Brain pericyte (primary cell): ENCODE measurements at regions not wholly inside any gene's neighbourhood (a gene's known extent, or its start where the extent isn't known, plus 50 kb on each side); places are given as distances from the start of the nearest gene placed in this dataset.
"Not testable (repeated sequence)": the region's sequence is repeated elsewhere in the genome, so short reads cannot be mapped to it uniquely, and the experiment has no call there.

ENCODE experiments used
- DNase-seq: peaks from one replicate; pipeline ENCODE4 v3.0.0-alpha.2; 2012; ENCODE audit warnings: low read depth, low spot score

GRCh38 chr6:155866676-155867390, 411.2 kb upstream of the NOX3 start:
- DNase-seq: not testable (repeated sequence)

DNA sequence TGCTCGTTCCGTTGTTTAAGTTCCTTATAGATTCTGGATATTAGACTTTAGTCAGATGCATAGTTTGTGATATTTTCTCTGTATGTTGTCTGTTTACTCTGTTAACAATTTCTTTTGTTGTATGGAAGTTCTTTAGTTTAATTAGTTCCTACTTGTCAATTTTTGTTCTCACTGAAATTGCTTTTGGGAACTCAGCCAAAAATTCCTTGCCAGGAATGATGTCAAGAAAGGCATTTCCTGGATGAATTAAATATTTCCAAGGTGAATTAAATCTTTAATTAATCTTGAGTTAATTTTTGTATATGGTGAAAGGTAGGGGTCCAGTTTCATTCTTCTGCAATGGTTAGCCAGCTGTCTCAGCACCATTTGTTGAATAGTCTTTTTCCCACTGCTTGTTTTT, 406.2 kb upstream of the NOX3 start:
- DNase-seq: no peak

GRCh38 chr6:155858906-155859305, 403.3 kb upstream of the NOX3 start:
- not testable (repeated sequence) for DNase-seq

DNA sequence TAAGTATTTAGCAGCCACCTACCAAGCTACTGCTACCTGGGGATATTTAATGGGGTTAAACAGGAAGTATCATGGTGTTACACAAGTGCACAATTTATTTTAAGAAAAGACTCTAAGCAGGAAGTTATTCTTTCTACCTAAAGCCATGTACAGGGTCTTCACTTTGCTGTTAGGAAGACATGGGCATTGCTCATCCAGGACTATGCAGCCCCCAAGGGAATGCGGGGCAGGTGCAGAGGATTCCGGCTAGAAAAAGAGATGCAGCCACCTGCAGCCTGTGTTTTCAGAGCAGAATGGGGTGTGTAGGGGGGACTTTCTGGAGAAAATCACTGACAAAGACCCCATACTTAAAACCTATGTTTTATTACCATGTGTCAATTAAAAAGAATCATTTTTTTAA, 399.1 kb upstream of the NOX3 start:
- DNase-seq: no peak

DNA sequence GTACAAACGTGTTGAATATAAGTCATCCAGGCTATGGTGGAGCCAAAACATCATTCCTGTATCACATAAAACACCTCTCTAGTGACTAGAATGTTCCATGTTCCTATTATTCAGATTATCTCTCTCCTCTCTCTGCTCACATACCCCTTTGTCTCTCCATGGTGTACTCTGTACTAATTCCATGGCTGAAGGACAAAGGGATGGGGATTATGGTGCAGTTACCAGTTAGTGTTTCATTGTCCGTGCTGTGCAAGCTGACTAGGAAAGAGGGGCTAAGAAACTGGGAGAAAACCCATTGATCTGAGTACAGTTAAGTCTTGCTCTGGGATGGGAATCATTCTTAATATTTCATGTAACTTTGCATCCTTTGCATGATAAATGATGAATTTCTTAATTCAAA, 397.4 kb upstream of the NOX3 start:
- DNase-seq: no peak

- DNase-seq: no peak
These were observed 394.8 kb upstream of the NOX3 start for GRCh38 chr6:155850408-155850841.

GRCh38 chr6:155847711-155848110, 392.1 kb upstream of the NOX3 start:
- no peak for DNase-seq

- DNase-seq: no peak
These were observed 381.8 kb upstream of the NOX3 start for GRCh38 chr6:155837474-155837873.

DNA sequence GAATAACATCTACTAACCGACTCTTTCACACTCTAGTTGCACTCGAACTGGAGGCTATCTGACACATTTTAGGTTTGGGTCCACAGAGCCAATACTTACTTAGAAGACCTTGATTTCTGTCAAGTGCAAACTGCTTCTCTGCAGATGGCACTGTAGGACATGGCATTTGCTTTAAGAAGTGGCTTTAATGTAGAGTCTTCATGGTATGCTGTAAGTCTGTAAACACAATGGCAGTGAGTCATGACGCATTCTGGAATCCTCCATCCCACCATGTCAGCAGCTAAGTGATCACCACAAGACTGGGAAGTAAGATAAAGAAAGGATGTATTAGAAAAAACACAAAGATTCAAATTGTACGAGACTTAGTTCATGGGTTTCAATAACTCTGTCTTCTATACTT, 377.0 kb upstream of the NOX3 start:
- DNase-seq: no peak

GRCh38 chr6:155830531-155830930, 374.9 kb upstream of the NOX3 start:
- no peak for DNase-seq

DNA sequence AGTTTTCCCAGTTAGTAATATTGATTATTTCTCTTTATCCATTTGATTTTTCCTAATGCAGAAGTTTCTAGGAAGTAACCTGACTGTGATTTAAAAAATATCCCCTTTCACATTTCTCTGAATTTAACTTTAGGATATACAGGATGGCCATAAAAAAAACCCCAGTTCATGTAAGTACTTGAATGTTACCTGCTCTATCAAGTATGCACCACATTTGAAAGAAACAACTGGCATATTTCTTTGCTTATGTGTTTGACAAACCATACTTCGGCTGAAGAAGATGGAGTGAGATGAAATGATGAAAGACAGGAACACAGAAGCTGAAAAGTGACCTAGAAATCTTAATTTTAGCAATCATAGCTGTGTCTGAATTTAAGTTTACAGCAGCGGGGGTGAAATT, 374.0 kb upstream of the NOX3 start:
- no peak for DNase-seq

DNA sequence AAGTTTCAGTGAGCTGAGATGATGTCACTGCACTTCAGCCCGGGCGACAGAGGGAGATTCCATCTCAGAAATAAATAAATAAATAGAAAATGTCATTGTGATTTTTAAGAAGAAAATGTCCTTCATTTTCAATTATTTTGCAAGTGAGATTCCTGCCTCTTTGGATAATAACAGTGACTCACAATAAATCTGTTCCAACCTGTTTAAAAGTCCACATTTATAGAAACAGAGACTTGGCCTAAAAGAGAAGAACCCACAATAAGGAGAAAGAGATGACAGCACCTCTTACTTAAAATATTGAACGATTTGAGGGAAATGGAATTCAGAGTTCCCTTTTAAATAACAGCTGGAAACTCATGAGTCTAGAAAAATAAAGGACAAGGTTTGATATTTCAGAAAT, 373.4 kb upstream of the NOX3 start:
- no peak for DNase-seq

DNA sequence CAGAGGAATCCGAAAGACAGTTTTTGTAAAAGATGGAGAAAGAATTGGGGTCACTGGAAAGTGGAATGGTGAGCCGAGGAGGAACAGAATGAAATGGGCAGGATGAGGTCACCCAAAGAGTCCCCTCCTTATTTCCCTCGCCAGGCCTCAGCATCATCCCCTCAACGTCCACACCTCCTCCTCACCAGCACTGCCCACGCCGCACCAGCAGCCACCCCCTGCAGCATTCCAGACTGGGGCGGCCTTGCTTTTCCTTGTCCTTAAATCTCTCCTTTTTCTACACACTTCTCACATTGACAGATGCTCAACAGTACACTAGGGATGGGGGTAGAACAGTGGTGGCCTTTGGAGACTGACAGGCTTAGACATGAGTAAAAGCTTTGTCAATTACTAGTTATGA, 363.1 kb upstream of the NOX3 start:
- no peak for DNase-seq

GRCh38 chr6:155813548-155813947, 357.9 kb upstream of the NOX3 start:
- DNase-seq: no peak

DNA sequence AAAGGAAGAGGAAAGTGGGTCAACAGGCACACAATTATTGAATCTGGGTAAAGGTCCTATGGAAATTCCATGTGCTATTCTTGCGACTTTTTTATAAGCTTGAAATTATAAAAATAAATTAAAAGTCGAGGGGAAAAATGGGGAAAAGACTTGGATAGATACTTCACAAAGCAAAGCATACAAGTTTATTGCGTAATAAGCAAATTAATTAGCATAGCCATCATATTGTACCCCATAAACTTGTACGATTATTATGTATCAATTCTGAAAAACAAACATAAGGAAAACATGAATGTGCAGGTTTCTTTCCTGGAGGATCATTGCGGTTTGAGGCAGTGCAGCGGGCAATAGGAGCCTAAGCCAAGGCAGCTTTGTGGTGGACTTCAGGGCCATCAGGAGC, 351.6 kb upstream of the NOX3 start:
- DNase-seq: no peak

- DNase-seq: no peak
These were observed 345.4 kb upstream of the NOX3 start for GRCh38 chr6:155801046-155801445.

DNA sequence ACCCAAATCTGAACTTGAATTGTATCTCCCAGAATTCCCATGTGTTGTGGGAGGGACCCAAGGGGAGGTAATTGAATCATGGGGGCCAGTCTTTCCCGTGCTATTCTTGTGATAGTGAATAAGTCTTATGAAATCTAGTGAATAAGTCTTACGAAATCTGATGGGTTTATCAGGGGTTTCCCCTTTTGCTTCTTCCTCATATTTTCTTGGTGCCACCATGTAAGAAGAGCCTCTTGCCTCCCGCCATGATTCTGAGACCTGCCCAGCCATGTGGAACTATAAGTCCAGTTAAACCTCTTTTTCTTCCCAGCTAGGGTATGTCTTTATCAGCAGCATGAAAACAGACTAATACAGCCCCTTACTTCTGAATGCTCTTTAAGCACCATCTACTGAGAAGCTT, 343.2 kb upstream of the NOX3 start:
- not testable (repeated sequence) for DNase-seq

GRCh38 chr6:155795173-155795796, 339.6 kb upstream of the NOX3 start:
- no peak for DNase-seq

GRCh38 chr6:155791891-155792290, 336.3 kb upstream of the NOX3 start:
- DNase-seq: no peak

DNA sequence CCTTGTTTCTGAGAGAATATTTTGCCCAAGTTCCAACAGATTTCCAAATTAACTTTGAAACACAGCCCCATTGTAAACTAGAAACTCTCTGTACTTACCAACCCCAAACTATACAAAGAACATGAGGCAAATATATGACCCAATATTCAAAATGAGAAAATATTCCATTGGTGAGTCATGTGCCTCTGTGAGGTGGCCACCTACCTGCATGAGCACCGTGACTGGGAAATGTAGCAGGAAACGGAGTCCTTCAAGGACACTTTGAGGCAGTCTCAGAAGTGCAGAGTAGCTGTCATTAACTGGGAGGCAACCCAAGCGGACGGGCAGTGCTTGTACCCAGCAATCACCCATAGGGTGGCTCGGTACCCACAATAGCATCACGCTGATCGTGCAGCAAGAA, 335.5 kb upstream of the NOX3 start:
- DNase-seq: no peak

DNA sequence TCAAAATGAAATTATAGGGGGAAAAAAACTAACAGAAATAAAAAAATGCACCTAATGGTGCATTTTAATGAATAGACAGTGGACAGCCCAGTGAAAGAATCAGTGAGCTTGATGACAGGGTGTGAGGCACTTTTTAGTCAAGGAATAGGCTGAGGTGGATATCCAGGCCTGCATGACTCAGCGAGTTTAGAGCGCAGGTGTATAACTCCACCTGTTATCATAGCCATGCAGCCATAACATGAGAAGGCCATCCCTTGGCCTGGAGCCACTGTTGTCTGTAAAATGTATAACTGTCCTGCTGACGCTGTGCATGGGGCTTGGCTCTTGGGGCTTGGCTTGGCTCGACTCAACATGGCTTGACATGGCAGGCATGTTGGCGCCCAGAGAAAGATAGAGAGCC, 331.5 kb upstream of the NOX3 start:
- no peak for DNase-seq

- DNase-seq: no peak
These were observed 330.9 kb upstream of the NOX3 start for GRCh38 chr6:155786528-155786927.

DNA sequence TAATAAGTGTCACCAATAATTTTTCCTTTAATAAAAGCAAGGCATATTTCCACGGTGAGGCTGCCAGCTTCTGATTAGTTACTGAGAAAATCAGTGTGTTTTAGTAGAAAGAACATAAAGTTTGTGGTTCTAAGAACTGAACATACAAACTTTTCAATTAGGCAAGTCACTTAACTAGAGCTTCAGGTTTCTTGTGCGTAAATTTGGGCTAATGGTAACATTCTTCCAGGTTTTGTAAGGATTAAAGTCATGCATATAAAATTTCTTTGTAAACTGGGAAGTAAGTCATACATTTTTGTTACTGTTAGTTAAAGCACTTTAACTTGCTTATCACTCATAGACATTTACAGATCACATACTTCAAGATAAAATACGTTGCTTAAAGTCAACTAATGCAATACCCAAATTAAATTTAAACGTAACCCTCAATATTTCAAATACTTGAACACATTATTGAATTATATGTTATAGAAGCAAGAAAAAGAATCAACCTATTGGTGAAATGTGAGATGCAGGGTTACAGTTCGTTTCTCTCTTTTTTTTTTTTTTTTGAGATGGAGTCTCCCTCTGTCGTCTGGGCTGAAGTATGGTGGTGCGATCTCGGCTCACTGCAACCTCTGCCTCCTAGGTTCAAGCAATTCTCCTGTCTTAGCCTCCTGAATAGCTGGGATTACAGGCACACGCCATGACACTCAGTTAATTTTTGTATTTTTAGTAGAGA, 327.3 kb upstream of the NOX3 start:
- no peak for DNase-seq
